ENCODE measurements at regions not wholly inside any gene's neighbourhood (a gene's known extent, or its start where the extent isn't known, plus 50 kb on each side); places are given as distances from the start of the nearest gene placed in this dataset.

GRCh38 chr5:3277590-3278196 lies 317.9 kb upstream of the IRX1 start:
- TF ChIP-seq CTCF (IDR thresholded peaks at IDR 0.05) = no peak
- TF ChIP-seq ZFX (IDR thresholded peaks at IDR 0.05; ENCODE audit: borderline replicate concordance) = no peak
